ENCODE measurements at regions not wholly inside any gene's neighbourhood (a gene's known extent, or its start where the extent isn't known, plus 50 kb on each side); places are given as distances from the start of the nearest gene placed in this dataset.

DNA sequence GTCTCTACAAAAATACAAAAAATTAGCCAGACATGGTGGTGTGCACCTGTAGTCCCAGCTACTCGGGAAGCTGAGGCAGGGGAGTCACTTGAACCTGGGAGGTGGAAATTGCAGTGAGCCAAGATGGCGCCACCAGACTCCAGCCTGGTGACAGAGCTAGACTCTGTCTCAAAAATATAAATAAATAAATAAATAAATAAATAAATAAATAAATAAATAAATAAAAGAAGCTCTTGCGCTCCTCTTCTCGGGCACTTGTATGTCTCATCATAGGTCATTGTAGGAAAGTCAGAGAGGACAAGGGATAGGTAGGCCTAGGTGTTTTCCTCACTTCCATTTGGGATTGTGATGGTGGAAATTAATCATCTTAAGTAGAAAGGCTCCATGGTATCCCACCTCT is 252.8 kb downstream of the PIK3R1 start:
- POLR2A ChIA-PET = no interaction called here
- Histone ChIP-seq H3K79me2 (ENCODE audit: insufficient read depth, low read length) (no peaks in the 10 kb centered on the region), H3K9me3 (ENCODE audit: control insufficient read depth in 1 of 2, insufficient read depth in 1 of 2, low read depth in 1 of 2, low read length in 2 of 2) (no peaks in the 10 kb centered on the region), H3K27me3 (ENCODE audit: insufficient read depth, low read length) (no peaks in the 10 kb centered on the region), H3K4me3 (replicated peaks in 1 of 2; ENCODE audit: low read depth in 1 of 2, low read length in 2 of 2) (no peak overlapping the region), H3K4me1 (ENCODE audit: control insufficient read depth in 1 of 2, insufficient read depth in 2 of 2, low read length in 2 of 2) (peaks cover 0 to 6% of the 10 kb centered on the region in 2 experiments; a peak in 1 of 4 replicates), H3K9ac (ENCODE audit: low read length) (no peak overlapping the region), H3K9me2 (ENCODE audit: insufficient read depth) (no peaks in the 10 kb centered on the region), H2AFZ (ENCODE audit: low read depth, low read length, poor library complexity, severe bottlenecking) (no peak overlapping the region), H3K27ac (ENCODE audit: low read depth, low read length) (no peak overlapping the region), H4K20me1 (ENCODE audit: insufficient read depth) (no peaks in the 10 kb centered on the region), H3K4me2 (ENCODE audit: low read length) (no peak overlapping the region), H3K36me3 (ENCODE audit: control insufficient read depth in 1 of 2, insufficient read depth in 2 of 2, low read length in 2 of 2) (no peaks in the 10 kb centered on the region)
- DNase-seq (ENCODE audit: low read depth, low spot score) = no peak
- no peak for ATAC-seq
- RAD21 ChIA-PET (ENCODE audit: low non-redundant PET in 1 of 2, low total read pairs in 2 of 2, uncharacterized antibody in 2 of 2, unreplicated experiment in 2 of 2) = no interaction called here
- TF ChIP-seq ZNF274 (IDR thresholded peaks at IDR 0.05; ENCODE audit: low read depth, low read length) (no peak), EZH2 (IDR thresholded peaks at IDR 0.05) (no peak), JUND (IDR thresholded peaks at IDR 0.05) (no peak), RAD21 (IDR thresholded peaks at IDR 0.05; ENCODE audit: low read depth) (no peak), EZH2phosphoT487 (IDR thresholded peaks at IDR 0.05; ENCODE audit: borderline replicate concordance) (no peak), EGR1 (IDR thresholded peaks at IDR 0.05; ENCODE audit: low read depth) (no peak), ELF1 (IDR thresholded peaks at IDR 0.05; ENCODE audit: borderline replicate concordance, low read depth) (no peak), TCF7L2 (IDR thresholded peaks at IDR 0.05; ENCODE audit: borderline replicate concordance, extremely low read depth, insufficient read depth, insufficient read length) (no peak), YY1 (IDR thresholded peaks at IDR 0.05; ENCODE audit: extremely low read depth, insufficient replicate concordance, low read depth, low read length) (no peak), ZFX (IDR thresholded peaks at IDR 0.05) (no peak), CTCF (IDR thresholded peaks at IDR 0.05 in 2 of 3, conservative IDR thresholded peaks at IDR 0.05 in 1 of 3; ENCODE audit: borderline replicate concordance in 1 of 3, insufficient read depth in 1 of 3, low read depth in 2 of 3, low read length in 2 of 3) (no peak), SRF (IDR thresholded peaks at IDR 0.05; ENCODE audit: low read depth) (no peak), POLR2A (IDR thresholded peaks at IDR 0.05; ENCODE audit: borderline replicate concordance, extremely low read depth, insufficient read depth, insufficient read length) (no peak), ATF3 (IDR thresholded peaks at IDR 0.05) (no peak), CBX3 (IDR thresholded peaks at IDR 0.05; ENCODE audit: low read depth) (no peak), SP1 (IDR thresholded peaks at IDR 0.05; ENCODE audit: low read depth) (no peak), CEBPB (IDR thresholded peaks at IDR 0.05; ENCODE audit: low read depth) (no peak), FOSL1 (IDR thresholded peaks at IDR 0.05; ENCODE audit: low read depth) (no peak), MAX (IDR thresholded peaks at IDR 0.05) (no peak)
- TF ChIP-seq, protein P1, sequence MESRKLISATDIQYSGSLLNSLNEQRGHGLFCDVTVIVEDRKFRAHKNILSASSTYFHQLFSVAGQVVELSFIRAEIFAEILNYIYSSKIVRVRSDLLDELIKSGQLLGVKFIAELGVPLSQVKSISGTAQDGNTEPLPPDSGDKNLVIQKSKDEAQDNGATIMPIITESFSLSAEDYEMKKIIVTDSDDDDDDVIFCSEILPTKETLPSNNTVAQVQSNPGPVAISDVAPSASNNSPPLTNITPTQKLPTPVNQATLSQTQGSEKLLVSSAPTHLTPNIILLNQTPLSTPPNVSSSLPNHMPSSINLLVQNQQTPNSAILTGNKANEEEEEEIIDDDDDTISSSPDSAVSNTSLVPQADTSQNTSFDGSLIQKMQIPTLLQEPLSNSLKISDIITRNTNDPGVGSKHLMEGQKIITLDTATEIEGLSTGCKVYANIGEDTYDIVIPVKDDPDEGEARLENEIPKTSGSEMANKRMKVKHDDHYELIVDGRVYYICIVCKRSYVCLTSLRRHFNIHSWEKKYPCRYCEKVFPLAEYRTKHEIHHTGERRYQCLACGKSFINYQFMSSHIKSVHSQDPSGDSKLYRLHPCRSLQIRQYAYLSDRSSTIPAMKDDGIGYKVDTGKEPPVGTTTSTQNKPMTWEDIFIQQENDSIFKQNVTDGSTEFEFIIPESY (IDR thresholded peaks at IDR 0.05; ENCODE audit: extremely low read depth, insufficient replicate concordance, low read length) = no peak
- CTCF ChIA-PET = no interaction called here
- no TSS peak for BruUV-seq (replicated peaks)
- intact Hi-C loops (cut with micrococcal nuclease) = loop anchor here (10.0 kb wide), 1 partner anchor 1224 kb away; no protein-coding TSS in a partner anchor

All from HCT116 (cell line).